ENCODE measurements at regions not wholly inside any gene's neighbourhood (a gene's known extent, or its start where the extent isn't known, plus 50 kb on each side); places are given as distances from the start of the nearest gene placed in this dataset.

GRCh38 chr2:120828066-120828465, 92.4 kb downstream of the GLI2 start:
- no peak for TF ChIP-seq CTCF (IDR thresholded peaks at IDR 0.05)
- H3K4me3 ChIP-seq = no peak overlapping the region
- no peak for DNase-seq (ENCODE audit: low spot score)
- no peak overlapping the region for H3K27ac ChIP-seq

DNA sequence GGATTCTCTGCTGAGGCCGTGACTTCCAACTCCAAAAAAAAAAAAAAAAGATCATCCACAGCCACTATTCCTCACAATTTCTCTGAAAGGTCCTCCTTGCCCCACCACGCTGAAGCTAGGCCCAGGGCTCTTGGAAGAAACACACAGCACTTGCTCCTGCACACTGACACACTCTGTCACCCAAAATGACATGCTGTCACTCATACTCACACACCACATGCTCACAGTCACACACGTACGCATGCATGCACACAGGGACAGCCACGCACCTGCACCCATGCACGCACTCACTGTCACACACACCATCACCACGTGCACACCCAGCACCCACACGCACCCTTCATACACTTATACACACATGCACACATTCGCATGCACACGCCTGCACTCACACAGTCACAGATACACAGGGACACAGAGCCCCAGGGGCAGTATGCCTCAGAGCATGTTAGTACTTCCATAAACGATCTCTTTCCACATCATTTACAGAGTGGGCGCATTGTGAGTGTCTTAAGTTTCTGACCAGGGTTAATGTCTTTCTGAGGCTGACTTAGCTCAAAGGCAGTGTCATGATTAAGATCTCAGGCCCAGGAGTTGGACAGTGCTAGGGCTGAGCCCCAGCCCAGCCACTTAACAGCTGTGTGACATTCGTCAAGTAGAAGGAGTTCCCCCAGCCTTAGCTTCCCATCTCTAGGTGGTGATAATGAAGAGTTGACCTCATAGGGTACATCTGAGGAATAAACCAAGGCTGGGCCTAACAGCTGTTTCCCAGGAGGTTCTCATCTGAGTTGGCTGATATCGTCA, 93.4 kb downstream of the GLI2 start:
- H3K27ac ChIP-seq = no peak overlapping the region
- H3K4me3 ChIP-seq = no peak overlapping the region
- TF ChIP-seq CTCF (IDR thresholded peaks at IDR 0.05) = no peak
- no peak for DNase-seq (ENCODE audit: low spot score)

DNA sequence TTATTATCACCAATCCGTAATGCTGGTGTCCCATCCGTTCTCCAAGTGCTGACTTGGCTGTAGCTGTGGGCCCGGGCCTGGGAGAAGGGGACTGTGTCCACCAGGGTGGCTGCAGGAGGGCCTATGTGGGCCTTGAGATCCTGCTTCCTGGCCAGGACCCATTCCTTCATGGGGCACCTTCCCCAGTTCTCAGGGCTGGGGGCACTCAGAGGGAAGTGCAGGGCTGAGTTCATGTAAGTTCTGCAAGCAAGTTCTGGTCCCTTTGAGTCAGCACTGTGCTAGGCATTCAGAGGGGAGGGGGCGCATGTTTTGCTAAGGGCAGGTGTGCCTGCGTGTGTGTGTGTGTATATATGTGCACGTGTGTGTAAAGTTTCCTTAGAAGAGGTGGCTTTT, 94.0 kb downstream of the GLI2 start:
- no peak overlapping the region for H3K4me3 ChIP-seq
- DNase-seq (ENCODE audit: low spot score) = no peak
- TF ChIP-seq CTCF (IDR thresholded peaks at IDR 0.05) = no peak
- H3K27ac ChIP-seq = no peak overlapping the region

DNA sequence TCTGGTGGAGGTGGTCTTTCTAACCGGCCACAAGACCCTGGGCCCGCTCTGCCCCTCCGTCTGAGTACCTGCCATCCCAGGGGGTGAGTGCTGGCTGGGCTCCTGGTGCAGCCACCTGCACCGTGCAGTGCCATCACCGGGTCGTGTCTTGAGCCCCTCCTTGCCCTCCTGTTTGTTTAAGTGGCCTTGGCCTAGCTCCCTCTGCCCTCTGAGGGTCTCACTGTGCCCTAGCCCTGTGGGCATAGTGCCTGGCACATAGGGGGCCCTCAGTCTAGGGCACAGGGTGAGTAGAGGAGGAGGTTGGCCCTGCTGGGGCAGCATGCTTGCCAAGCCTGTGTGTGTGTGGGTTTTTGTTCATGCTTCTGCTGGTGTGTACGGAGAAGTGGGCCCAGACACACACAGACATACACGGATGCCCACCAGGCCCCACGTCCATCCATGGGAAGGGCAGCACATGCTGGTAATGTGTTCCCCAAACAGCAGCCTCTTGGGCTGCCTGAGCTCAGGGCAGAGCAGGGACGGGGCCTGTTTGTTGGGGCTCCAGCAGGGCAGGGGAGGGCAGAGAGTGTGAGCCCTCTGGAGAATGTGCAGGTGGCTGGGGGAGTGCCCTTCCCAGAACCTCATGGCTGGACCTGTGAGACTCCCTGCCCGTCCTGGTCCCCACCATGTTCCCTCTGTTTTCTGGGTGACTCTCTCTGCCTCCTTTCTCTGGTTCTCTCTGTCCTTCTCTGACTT, 94.6 kb downstream of the GLI2 start:
- Histone ChIP-seq H3K27ac (no peak overlapping the region), H3K4me3 (no peak overlapping the region)
- DNase-seq (ENCODE audit: low spot score) = no peak
- no peak for TF ChIP-seq CTCF (IDR thresholded peaks at IDR 0.05)

DNA sequence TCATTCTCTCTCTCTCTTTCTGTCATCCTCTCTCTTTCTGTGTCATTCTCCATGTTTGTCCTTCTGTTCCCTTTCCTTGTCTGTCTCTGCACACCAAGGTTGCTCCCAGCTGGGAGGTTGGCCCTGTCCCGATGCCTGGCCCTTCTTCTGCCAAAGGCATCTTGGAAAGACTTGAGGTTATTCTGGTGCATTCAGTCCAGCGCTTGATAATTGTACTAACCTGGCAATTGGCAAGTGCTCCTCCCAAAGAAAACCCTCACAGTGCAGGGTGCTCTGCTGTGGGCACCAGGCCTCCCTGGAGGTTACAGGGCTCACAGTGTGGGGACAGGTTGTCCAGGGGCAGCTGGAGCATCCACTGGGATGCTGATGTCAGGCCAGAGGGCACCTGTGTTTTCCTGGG, 95.4 kb downstream of the GLI2 start:
- Histone ChIP-seq H3K27ac (no peak overlapping the region), H3K4me3 (no peak overlapping the region)
- DNase-seq (ENCODE audit: low spot score) = no peak
- no peak for TF ChIP-seq CTCF (IDR thresholded peaks at IDR 0.05)

- TF ChIP-seq CTCF (IDR thresholded peaks at IDR 0.05) = no peak
- DNase-seq (ENCODE audit: low spot score) = no peak
- H3K4me3 ChIP-seq = no peak overlapping the region
- no peak overlapping the region for H3K27ac ChIP-seq
Measured at GRCh38 chr2:120831891-120832290, 96.2 kb downstream of the GLI2 start.

Measured in coronary artery (tissue), 2 donors.